Fibroblast of peridontal ligament (primary cell): ENCODE measurements at regions not wholly inside any gene's neighbourhood (a gene's known extent, or its start where the extent isn't known, plus 50 kb on each side); places are given as distances from the start of the nearest gene placed in this dataset.

Source experiments
- DNase-seq: peaks from one replicate; pipeline ENCODE4 v3.0.0-alpha.2; 2010; ENCODE audit errors: extremely low read depth

DNA sequence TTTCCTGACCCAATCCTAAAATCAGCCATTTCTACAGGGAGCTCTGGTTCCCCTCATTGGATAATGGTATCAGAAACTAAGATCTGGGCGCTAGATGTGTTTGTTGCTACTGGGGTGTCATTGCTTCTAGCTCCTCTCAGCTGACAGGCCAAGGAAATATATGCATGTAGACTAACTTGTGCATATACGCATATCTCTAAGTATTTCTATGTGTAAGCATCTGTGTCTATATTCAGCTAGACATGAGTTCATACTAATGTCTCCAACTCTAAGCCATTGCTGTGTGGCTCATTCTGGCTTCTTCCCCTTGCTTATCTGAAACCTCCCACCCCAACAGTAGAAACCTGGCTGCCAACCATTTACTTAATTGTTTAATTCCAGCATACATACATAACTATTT, 130.3 kb upstream of the MAGI3 start:
- DNase-seq: no peak

DNA sequence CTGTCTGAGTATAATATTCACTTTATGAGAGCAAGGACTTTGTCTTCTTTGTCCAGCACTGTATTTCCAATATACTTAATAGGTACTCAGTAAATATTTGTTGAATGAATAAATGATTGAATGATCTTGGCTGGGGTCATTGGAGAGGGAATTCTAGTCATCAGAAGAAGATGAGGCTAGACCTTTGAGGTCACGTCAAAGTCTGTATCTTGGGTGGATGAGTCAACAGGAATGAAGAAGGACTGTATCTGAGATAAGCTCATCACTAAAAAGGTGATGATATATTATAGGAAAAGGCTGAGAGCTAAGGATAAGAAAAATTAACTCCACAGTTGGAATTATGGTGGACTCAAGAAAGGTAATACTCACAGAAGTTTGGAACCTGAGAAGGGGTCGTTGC, 125.1 kb upstream of the MAGI3 start:
- no peak for DNase-seq

DNA sequence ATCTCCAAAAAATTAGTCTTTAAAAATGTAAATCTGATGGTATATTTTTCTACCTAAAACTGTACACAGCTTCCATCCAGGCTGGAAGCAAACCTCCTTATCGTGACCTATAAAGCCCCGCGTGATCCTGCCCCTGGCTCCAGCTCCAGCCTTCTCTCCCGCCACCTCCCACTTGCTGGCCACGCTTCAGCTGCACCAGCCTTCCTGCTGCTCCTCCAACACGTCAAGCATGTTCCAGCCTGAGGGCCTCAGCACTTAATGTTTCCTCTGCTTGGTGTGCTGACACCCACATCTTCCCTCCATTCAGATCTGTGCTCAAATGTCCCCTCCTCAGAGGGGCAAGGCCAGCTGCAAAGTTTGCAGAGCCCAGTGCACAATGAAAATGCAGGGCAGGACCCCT, 123.5 kb upstream of the MAGI3 start:
- no peak for DNase-seq

DNA sequence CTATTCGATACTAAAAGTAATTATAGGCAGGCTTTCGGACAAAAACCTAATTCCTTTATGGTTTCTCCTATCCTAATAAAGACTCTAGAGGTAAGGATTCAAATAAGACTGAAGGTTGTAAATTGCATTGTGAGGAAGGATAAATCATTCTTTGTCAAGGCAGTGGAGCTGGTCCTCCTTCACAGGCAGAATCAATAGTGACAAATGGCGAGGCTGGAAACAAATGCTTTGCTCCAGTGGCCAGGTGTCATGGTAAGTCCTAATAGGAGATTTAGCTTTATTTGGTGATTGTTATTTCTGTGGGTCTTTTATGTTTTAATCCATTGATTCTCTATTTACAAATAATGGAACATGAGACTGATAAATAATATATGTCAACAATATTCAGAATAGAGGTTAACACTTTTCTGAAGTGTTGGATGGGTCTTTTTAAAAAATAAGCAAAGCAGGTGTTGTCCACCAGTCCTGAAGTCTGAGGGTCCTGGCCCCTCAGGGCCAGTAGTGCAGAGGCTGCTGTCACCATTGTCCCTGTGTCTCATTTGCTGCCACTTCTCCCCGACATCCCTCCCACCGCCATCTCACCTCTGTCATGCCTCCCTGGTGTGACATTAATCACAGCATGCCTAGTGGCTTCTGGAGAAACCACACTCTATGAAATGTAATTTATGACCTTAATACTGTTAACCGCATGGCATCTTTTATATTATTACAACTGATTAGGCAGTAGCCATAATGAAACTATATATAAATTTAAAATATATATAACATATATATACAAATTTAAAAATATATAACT, 120.9 kb upstream of the MAGI3 start:
- DNase-seq: no peak

DNA sequence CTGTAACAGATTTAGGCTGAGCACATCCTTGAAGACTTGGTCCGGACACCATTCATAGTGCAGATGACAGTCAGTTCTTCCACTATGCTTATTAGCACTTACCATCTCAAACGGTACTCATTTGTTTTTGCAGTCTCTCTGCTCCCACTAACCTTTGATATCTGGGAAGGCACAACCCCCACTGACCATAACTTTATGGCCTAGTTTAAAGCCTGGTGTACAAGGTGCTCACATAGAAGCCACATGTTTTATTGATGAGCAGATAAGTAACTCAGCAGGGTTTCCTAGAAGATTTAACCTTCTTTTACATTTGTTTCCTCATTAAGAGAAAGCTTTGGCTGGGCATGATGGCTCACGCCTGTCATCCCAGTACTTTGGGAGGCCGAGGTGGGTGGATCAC, 119.3 kb upstream of the MAGI3 start:
- no peak for DNase-seq

DNA sequence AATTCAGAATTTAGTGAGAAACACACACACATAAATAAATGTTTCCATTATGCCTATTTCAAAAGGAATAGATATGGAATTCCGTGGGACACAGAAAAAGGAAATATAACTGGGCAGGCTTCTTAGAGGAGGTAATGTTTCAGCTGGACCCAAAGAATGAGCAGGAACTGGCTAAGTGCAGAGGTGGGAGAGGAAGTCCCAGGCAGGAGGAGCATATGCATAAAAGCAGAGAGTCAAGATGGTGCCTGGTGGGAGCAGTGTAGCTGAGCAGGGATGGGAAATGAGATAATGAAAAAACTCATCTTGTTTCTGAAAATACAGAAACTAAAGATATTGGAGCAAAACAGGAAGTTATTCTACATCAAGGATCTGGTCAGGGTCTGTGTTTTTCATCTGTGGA, 115.2 kb upstream of the MAGI3 start:
- DNase-seq: no peak

DNA sequence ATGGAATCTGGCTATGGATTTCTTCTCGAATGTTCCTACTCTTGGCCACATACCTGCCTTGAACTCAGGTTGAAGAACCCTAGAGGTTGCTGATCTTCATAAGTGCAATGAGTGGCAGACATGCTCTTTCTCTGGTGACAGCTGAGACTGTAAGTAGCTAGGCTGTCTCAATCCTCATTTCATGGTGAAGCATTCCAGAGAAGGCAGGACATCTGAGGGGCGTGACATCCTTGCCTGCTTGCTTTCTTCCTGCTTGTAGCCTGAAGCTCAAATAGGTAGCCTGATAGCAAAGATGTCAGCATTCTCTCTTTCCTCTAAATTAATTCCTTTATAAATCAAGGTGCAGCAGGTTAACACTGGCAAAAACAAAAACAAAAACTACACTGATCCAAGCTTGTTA, 114.6 kb upstream of the MAGI3 start:
- DNase-seq: no peak

DNA sequence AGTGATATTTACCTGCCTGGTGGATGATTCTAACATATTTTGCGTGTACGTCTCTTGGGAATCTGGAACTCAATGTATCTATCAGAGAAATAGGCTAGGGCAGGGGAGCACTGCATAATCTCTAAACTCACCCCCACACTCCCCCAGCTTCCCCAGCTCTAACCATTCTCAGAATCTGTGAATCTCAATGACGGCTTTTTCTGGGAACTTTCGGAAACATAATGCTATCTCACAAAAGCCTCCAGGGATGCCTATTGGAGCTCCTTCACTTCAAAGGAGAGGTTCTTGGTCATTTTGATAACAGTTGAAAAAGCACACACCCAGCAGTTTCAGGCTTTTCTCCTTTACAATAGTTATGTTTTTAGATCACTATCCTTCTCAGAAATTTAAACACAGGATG, 113.8 kb upstream of the MAGI3 start:
- no peak for DNase-seq

DNA sequence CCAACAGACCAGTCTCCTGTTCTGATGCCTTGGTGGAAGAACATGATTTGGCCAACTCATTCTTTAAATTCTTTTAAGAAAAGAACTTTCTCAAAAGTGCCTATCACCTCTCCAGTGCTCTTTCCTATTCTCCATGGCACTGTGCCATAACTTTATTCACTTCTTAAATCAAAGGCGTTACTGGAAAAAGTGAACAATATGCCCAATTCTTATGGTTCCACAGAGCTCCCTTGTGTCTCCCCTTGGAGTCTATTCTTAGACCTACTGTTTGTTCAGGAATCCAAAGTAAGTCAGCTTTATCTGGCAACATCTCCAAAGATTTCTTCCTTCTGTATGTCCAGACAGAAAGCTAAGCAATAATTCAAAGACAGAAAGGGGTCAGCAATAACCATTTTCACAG, 111.9 kb upstream of the MAGI3 start:
- DNase-seq: no peak

DNA sequence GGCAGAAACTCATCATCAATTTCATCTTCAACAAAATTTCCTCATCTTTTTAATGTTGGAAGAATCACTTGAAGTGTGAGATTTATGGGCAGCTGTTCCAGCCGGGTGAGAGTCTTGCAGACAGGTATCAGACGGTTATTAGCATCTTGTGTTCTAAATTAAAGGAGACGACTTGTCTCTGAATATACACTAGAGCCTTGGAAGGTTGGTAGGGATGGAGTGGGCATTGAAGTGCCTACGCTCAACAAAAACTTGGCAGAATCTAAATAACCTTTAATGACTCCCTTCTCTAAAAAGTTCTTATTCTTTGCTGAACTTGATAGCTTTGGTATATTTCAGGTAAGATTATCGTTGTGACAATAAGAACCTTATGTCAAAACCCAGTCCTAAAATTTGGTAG, 111.5 kb upstream of the MAGI3 start:
- DNase-seq: no peak

DNA sequence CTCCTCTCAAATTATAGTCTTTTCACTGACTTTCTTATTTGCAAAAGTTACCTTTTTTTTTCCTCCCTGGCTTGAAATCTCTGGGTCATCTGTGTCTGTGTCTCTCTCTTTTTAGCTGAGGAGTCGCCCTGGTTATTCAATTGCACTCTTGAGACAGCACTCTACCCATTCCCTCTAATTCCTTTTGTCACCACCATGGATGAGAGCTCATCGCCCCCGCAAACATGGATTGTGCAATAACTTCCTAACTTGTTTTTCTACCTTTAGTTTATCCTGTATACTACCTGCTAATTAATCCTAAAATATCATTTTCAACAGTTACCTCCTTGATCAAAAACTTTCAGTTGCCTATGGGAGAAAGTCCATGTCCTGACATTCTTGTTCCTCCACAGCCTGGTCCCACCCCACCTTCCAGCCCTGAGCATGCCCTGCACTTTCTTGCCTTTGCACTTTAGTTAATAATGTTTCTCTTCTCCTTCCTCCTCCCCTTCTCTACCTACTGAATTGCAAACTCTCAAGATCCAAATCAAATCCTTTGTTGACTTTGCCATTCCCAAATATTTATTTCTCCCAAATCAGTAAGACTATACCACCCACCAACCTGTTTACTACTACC, 110.4 kb upstream of the MAGI3 start:
- no peak for DNase-seq

DNA sequence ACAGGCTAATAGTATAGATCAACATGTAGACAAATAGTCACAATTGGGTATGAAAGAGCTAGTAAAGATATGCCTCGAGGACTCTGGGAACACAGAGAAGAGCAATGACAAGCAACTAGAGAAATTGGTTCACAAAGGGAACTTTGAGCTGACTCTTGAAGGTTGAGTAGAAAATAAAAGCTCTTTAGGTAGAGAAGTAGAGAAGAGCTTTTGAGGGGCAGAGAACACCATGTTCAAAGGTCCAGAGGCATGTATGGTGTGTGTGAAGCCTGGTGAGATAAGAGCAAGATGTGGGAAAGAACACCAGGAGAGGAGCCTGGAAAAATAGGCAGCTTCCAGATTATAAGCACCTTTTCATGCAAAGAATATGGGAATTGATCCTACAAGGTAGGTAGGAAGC, 109.7 kb upstream of the MAGI3 start:
- DNase-seq: no peak

DNA sequence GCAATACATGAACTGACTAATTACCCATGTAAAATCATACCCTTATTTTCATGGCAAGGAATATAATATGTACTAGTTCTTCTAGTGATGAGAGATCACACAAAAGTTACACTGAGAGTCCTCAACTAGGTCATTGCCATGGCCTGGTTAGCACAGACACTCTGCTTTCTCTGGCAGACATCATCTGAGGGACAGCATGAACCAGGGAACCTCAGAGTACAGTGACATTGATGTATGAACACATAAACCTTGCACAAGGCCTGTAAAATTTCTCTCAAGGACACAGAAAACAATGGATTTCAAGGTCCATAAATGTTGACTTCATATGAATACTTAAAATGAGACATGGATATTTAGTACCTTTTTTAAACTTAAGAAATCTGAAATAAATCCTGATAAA, 108.8 kb upstream of the MAGI3 start:
- DNase-seq: no peak

DNA sequence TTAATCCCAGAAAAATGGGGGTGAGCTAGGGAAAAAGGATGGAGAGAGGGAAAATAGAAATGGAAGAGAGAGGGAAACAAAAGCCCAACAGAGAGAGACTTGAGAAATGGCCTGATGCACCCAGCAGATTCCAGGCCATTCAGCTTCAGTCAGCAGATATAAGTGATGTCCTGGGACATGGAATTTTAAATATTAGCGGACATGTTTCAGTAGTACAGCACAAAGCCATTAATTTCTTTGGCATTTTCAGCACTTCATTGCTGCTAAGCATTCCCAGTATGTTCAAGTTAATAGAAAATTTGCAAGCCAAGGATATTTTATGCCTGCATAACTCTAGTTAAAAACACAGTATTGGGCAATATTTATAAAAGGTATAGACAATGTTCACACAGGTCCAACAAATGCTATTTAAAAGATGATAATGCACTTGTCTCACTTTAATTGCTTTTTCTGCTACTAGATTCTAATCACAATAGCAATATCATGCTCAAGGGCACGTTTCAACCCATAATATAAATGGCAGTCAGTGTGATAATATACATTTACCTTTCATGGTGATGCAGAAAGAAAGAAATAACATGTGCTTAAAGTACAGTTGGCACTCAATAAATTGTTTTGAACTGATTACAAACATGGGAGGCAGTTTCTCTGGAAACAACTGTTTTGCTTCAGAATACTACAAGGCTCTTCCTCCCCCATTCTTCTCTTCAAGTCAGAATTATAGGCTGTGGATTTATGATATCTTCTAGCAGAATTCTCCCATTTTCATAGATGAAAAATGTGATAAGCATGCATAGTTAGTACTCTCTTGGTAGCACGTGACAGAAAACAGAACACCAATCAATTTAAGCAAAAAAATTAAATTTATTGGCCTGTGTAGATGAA, 108.1 kb upstream of the MAGI3 start:
- DNase-seq: no peak

DNA sequence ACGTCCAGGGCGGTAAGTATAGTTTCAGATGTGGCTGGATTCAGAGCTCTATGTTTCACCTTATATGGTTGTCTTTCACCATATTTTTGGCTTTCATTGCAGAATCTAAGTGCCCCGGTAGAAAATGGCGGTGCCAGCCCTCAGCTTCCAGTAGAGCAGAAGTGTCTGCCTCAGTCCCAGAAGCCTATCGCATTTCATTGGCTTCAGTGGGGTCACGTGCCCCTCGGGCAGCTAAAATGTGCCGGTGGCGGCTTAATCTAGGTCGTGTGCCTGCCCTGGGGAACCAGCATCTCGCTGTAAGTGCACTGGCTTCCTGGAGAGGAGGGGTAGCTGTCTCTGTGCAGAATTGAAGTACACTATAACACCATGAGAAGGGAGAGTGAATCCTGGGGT, 107.4 kb upstream of the MAGI3 start:
- DNase-seq: no peak

DNA sequence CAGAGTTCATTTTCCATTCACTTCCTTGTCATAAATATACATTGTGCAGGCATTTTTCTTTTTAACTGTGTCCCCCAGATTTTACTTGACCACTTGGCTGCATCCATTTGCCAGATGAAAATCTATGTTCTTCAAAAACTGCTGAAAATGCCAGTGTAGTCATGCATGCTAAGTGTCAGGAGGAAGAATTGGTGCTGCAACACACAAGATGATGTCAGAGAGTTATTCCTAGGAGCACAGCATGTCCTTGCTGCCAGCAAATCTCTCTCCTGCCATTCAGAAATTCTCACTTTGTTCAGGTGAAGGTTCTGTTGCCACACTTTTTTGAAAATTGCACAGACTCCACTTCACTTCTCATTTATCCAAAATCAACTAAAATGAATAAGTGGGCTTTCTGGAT, 106.4 kb upstream of the MAGI3 start:
- DNase-seq: no peak

DNA sequence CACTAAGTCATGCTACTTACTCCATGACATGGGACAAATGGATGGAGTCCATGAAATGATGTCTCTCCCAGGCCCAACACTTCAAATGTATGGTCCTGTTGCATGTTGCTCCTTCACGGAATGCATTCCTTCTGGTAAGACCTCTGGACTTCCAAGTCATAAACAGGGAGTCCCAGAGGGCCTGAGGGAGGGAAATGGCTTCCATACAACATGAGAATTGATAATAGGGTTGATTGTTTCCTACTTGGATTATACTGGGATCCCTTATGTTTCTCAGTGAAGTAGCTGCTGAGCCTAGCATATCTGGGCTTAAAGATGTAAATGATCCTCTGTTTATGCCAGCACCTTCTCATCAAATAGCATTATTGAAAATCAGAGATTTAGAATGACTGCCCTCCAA, 104.2 kb upstream of the MAGI3 start:
- no peak for DNase-seq

DNA sequence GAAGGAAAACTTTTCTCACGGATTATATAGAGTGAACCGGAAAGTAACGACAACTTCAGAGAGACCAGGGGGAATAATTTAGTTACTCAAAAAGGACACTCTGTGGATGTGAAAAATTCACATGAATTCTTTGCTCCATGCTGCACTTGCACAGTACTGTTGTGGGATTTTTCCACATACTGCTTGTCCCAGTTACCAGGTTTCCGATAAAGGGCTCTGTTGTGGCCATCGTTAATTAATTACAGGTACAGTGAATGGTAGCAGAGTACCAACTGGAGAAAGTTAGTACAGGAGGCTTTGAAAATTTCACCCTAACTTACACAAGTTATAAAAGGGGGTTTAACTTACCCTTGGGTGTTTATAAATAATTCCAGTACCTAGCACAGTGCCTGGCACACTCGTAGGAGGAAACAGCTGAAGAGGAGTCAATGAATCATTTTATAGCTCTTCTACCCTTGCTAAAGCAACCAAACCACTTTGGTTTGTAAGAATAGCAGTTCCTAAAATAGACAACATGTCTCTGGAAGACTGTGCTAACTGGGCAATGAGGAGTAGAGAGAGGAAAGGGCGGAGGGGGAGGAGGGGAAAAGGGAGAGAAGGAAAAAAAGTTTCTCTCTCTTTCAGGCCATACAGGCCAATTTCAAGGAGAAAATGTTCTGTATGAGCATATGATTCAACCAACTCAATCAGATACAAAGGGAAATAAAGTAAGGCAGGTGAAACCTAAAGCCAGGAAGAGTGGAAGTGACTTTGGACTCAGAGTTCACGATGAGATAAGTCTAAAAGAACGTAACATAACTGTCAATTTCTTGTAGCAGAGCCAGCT, 98.3 kb upstream of the MAGI3 start:
- DNase-seq: no peak

DNA sequence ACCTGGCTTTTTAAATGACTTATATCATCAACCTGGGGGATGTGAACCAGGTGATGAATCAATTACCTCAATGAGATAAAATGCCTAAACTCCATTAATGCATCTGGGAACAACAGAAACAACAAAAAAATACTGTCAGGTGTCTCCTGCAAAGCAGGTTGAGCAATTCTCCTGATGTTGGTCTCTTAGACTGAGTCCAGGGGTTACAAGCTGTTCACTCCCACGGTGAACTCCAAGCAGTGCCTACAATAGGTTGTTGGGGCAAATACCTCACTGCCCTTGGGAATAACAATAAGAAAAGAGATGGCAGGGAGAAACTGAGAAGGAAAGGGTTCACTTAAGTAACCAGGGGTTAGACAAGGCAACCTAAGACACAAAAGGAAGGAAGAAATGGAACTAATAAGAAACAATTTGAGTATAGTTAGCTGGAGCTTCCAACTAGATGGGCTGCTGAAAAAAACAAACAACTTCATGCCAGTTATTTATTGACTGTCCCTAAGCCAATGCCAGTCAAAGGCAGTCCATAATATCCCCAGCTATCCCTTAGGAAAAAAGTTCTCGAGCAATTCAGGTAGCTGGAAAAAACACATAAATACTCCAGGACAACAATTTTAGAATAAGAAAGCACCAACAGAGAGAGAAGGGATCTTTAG, 97.6 kb upstream of the MAGI3 start:
- no peak for DNase-seq

DNA sequence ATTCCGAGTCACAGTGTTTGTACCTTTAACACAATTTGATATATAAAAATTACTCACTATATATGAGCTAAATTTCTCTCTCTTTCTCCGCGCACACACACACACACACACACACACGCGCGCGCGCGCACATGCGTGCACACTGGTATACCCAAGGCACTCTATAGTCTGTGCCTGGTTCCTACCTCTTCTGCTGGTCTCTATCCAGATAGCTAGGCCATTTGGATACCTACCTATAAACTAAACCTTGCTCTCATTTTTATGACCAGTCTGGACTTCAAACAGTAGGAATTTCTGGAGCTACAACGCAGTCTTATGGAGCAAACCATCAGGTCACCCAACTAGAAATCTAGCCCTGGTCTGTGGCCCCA, 97.1 kb upstream of the MAGI3 start:
- DNase-seq: no peak

DNA sequence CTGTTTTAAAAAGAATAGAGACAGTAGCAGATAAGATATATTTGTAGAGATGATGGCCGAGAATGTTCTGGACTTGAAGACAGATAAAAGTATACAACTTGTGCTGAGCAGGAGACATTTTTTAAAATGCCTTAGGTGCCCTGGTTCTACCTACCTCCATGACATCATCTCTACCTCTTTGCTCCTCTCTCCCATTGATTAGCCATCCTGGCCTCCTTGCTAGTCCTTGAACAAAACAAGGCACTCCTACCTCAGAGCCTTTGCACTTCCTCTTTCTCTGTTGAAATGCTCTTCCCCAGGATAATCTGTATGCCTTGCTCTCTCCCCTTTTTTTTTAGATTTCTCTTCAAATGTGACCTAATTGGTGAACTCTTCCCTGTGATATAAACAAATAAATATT, 92.6 kb upstream of the MAGI3 start:
- no peak for DNase-seq

DNA sequence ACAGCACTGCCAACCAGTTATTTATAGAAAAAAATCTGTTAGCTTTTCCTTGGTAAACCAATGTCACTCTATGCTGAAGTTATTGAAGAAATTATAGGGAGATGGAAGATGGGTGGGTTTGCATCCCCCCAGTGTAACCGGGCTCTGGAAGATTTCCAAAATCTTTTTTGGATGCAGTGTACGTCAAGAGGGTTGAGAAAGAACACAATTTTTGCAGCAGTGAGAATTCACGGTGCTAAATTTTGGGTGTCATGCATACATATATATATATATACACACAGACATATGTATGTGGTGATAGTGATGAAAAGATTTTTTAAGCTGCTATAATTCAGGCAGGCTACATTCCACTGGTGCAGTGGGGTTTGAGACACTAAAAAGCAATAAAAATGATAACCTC, 91.4 kb upstream of the MAGI3 start:
- DNase-seq: no peak
